ENCODE measurements at regions not wholly inside any gene's neighbourhood (a gene's known extent, or its start where the extent isn't known, plus 50 kb on each side); places are given as distances from the start of the nearest gene placed in this dataset.

DNA sequence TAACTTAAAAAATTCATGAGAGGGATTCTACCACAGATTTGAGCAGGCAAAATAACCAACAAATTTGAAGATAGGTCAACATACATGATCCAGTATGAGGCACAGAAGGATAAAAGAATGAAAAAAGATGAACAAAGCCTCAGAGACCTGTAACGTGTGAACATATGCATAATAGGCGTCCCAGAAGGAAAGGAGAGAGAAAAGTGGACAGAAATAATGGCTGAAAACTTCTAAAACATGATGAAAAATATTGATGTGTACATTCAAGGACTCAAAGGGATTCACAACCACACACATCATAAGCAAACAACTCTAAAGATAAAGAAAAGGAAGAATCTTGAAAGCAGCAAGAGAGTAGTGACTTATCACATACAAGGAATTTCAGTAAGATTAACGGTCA lies 100.1 kb upstream of the PARD3B start:
- no peak for ATAC-seq (ENCODE audit: low FRiP score)

DNA sequence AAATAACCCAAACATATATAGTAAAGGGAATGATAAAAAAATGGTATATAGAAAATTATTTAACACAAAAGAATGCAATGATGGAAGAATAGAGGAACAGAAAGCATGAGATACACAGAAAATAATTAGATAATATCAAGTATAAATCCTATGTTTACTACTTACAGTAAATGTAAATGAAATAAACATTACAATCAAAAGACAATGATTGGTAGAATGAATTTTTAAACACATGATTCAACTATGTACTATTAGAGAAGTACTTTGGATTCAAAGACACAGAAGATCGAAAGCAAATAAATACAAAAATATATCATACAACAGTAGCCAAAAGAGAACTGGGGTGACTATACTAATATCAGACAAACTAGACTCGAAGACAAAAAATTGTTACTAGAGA lies 97.6 kb upstream of the PARD3B start:
- DNase-seq (ENCODE audit: low spot score) = no peak

More for the DNA sequence above, 100.1 kb upstream of the PARD3B start:
- DNase-seq (ENCODE audit: low spot score) = no peak
- TF ChIP-seq, protein P1, sequence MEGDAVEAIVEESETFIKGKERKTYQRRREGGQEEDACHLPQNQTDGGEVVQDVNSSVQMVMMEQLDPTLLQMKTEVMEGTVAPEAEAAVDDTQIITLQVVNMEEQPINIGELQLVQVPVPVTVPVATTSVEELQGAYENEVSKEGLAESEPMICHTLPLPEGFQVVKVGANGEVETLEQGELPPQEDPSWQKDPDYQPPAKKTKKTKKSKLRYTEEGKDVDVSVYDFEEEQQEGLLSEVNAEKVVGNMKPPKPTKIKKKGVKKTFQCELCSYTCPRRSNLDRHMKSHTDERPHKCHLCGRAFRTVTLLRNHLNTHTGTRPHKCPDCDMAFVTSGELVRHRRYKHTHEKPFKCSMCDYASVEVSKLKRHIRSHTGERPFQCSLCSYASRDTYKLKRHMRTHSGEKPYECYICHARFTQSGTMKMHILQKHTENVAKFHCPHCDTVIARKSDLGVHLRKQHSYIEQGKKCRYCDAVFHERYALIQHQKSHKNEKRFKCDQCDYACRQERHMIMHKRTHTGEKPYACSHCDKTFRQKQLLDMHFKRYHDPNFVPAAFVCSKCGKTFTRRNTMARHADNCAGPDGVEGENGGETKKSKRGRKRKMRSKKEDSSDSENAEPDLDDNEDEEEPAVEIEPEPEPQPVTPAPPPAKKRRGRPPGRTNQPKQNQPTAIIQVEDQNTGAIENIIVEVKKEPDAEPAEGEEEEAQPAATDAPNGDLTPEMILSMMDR (IDR thresholded peaks at IDR 0.05) = no peak

DNA sequence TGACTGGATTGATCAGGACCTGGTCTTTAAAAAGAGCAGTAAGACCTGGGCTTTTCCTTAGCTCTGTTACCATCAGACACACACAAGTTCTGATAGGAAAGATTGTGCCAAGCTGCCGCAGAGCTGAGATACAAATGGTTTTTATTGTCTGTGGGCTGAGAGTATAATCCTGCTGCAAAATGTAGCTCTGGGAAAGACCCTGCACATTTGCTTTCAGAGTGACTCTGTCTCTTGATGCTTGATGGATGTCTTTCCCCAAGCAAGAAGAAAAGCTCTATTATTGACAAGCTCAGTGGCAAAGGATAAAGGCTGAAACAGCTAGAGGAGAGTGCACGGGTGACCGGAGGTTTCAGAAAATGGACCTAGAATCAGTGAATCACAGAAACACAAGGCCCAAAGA lies 95.3 kb upstream of the PARD3B start:
- TF ChIP-seq, protein P1 (IDR thresholded peaks at IDR 0.05) = no peak
- ATAC-seq (ENCODE audit: low FRiP score) (no peak), DNase-seq (ENCODE audit: low spot score) (no peak)

More for the DNA sequence above, 97.6 kb upstream of the PARD3B start:
- TF ChIP-seq, protein P1 (IDR thresholded peaks at IDR 0.05) = no peak
- no peak for ATAC-seq (ENCODE audit: low FRiP score)

DNA sequence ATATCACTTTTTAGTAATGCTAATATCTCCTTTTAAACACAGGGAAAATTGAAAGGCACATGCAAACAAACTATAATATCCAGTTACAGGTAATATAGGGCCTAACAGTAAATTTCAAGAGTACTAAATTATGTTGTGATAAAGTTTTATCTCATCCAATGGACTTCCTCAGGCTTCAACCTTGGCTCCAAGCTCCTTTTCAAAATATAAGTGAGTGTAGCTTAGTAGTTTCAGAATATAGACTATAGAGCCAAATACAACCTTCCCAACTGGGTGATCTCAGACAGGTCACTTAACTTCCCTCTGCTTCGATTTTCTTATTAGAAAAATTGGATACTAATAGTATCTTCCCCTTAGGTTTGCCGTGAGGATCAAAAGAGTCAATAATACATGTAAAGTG lies 93.5 kb upstream of the PARD3B start:
- ATAC-seq (ENCODE audit: low FRiP score) (no peak), DNase-seq (ENCODE audit: low spot score) (no peak)
- TF ChIP-seq, protein P1 (IDR thresholded peaks at IDR 0.05) = no peak

DNA sequence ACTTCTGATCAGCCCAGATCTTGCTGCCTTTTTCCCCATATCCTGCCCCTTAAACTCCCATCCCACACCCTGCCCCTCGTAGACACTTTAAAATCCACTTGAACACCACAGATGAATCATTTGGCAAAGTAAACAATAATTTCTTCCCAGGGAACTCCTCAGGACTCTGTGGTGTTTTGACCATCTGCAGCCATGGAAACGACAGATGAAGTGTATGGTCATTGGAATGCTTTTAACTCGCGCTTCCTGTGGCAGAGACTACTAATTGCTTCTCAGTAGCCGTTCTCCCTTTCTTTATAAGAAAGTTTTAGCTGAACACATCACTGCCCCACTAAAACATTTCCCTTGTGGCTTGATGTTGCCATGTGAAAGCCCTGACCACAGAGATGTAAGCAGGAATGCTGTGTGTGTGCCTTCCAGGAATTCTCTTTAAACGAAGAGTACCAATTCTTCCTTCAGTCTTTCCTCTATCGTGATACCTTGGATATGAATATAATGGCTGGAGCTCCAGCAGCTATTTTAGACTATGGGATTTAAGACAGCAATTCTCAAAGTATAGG lies 92.7 kb upstream of the PARD3B start:
- DNase-seq (ENCODE audit: low spot score) = no peak

DNA sequence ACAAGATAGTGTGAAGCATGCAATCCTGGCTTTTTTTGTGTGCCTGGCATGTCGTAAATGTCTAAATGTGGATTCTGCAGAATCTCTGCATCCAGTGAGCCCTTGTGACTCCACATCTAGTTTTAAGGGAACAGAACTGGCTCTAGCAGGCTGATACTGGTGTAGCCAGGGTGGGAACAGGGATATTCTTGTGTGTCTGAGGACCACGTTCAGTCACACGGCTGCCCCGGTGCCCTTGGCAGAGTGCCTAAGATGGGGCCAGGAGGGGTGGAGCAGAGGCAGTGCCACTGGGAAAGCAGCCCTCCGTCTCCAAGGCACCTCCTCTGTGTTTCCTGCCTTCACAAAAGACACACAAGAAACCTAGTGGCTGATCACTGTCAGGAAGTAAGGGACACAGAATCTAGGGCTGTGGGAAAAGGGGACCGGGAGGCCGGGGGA lies 91.5 kb upstream of the PARD3B start:
- DNase-seq (ENCODE audit: low spot score) = no peak
- ATAC-seq (ENCODE audit: low FRiP score) = no peak
- TF ChIP-seq, protein P1 (IDR thresholded peaks at IDR 0.05) = no peak

More for the DNA sequence above, 92.7 kb upstream of the PARD3B start:
- ATAC-seq (ENCODE audit: low FRiP score) = peak; percentile 94
- TF ChIP-seq, protein P1 (IDR thresholded peaks at IDR 0.05) = no peak

DNA sequence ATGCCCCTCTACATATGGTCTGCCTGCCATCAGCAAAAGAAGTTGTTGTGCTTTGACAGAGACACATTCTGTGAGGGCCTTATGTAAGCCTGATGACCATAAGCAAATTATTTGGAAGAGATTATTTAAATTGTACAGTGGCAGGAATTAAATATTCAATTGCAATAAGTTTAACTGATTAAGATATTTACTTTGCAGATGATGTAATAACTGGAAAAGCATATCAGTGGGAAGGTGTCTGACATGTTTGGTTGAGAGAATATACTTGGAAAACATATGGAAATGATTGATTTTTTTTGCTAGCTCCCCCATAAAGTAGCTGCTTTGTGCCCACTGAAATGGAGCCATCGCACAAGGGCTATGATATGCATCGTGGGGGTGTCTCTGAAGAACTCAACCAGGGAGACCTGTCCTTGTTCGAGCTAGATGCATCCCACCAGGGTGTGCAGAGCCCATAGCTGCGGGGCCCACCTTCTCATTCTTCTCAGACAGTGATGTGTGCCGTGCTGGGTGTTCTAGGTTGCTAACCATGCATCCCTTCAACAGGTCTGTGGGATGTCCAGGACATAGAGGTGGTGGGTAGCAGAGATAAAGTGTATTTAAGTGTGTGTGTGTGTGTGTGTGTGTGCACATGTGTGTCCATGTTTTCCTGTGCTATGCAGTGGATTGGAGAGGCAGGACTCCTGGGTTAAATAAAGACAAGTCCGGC lies 90.4 kb upstream of the PARD3B start:
- TF ChIP-seq, protein P1 (IDR thresholded peaks at IDR 0.05) = no peak
- ATAC-seq (ENCODE audit: low FRiP score) (no peak), DNase-seq (ENCODE audit: low spot score) (no peak)
